ENCODE measurements at regions not wholly inside any gene's neighbourhood (a gene's known extent, or its start where the extent isn't known, plus 50 kb on each side); places are given as distances from the start of the nearest gene placed in this dataset.

GRCh38 chr7:1331561-1332467 is 99.1 kb downstream of the UNCX start:
- TF ChIP-seq CTCF (tag by site-specific recombination; IDR thresholded peaks at IDR 0.05) (no peak), ZNF274 (IDR thresholded peaks at IDR 0.05; ENCODE audit: low read length) (no peak), ZNF274 (tag by site-specific recombination; IDR thresholded peaks at IDR 0.05; ENCODE audit: borderline replicate concordance) (no peak), ZNF114 (tag by site-specific recombination; IDR thresholded peaks at IDR 0.05) (no peak), ZBTB7A (tag by site-specific recombination; IDR thresholded peaks at IDR 0.05; ENCODE audit: low read depth) (no peak), SP7 (tag by site-specific recombination; IDR thresholded peaks at IDR 0.05) (no peak), PBX3 (CRISPR knock-in tag; IDR thresholded peaks at IDR 0.05) (no peak)

Data from HEK293 (cell line).